ENCODE measurements at regions not wholly inside any gene's neighbourhood (a gene's known extent, or its start where the extent isn't known, plus 50 kb on each side); places are given as distances from the start of the nearest gene placed in this dataset.

GRCh38 chr15:20352241-20353200 lies 189.1 kb downstream of the GOLGA6L6 start:
- TF ChIP-seq CTCF (IDR thresholded peaks at IDR 0.05) (no peak), POLR2A (IDR thresholded peaks at IDR 0.05) (no peak)
